HEK293T (cell line): ENCODE measurements at regions not wholly inside any gene's neighbourhood (a gene's known extent, or its start where the extent isn't known, plus 50 kb on each side); places are given as distances from the start of the nearest gene placed in this dataset.
"Not testable (repeated sequence)": the region's sequence is repeated elsewhere in the genome, so short reads cannot be mapped to it uniquely, and the experiment has no call there.

Experiments
- CTCF ChIA-PET: fragments of 350-600 bp; formaldehyde crosslinking; extraction: SDS; loops from one replicate; lab custom pipeline; 2021; ENCODE audit warnings: antibody characterized with exemption, inconsistent platforms; lab: Yijun Ruan, JAX
- POLR2A ChIA-PET: fragments of 350-600 bp; formaldehyde crosslinking; extraction: SDS; loops from one replicate; lab custom pipeline; 2020; ENCODE audit warnings: antibody characterized with exemption, inconsistent platforms; lab: Yijun Ruan, JAX
- DNase-seq: peaks from one replicate; pipeline ENCODE4 v3.0.0; 2012; ENCODE audit warnings: mixed read lengths; ENCODE audit errors: extremely low spot score
- ARNT ChIP-seq: fragments of 450-650 bp; IDR thresholded peaks from 2 replicates; pipeline ENCODE4 v1.6.1; 2017; ENCODE audit warnings: mild to moderate bottlenecking
- BHLHE40 ChIP-seq: fragments of 450-650 bp; IDR thresholded peaks from 2 replicates; pipeline ENCODE4 v1.6.1; 2016; ENCODE audit warnings: mild to moderate bottlenecking, moderate library complexity, borderline replicate concordance
- CTBP1 ChIP-seq: fragments of 450-650 bp; IDR thresholded peaks from 2 replicates; pipeline ENCODE4 v1.6.1; 2016; ENCODE audit warnings: borderline replicate concordance
- ELF4 ChIP-seq: fragments of 450-650 bp; IDR thresholded peaks from 2 replicates; pipeline ENCODE4 v1.6.1; 2017; ENCODE audit warnings: antibody characterized with exemption
- FOXA1 ChIP-seq: fragments of 450-650 bp; IDR thresholded peaks from 2 replicates; pipeline ENCODE4 v1.6.1; 2016; ENCODE audit warnings: mild to moderate bottlenecking
- FOXK2 ChIP-seq: fragments of 450-650 bp; IDR thresholded peaks from 2 replicates; pipeline ENCODE4 v1.6.1; 2016; ENCODE audit warnings: mild to moderate bottlenecking
- FOXM1 ChIP-seq: fragments of 450-650 bp; IDR thresholded peaks from 2 replicates; pipeline ENCODE4 v1.6.1; 2017; ENCODE audit warnings: mild to moderate bottlenecking, borderline replicate concordance
- HDGF ChIP-seq: fragments of 450-650 bp; IDR thresholded peaks from 2 replicates; pipeline ENCODE4 v1.6.1; 2017; ENCODE audit warnings: antibody characterized with exemption, borderline replicate concordance
- L3MBTL2 ChIP-seq: fragments of 450-650 bp; conservative IDR thresholded peaks from 2 replicates; pipeline ENCODE4 v1.6.1; 2016; ENCODE audit warnings: mild to moderate bottlenecking
- LEF1 ChIP-seq: fragments of 450-650 bp; IDR thresholded peaks from 2 replicates; pipeline ENCODE4 v1.6.1; 2017; ENCODE audit warnings: mild to moderate bottlenecking, borderline replicate concordance
- NFRKB ChIP-seq: fragments of 450-650 bp; IDR thresholded peaks from 2 replicates; pipeline ENCODE4 v1.6.1; 2016; ENCODE audit warnings: mild to moderate bottlenecking, moderate library complexity
- PKNOX1 ChIP-seq: fragments of 450-650 bp; IDR thresholded peaks from 2 replicates; pipeline ENCODE4 v1.6.1; 2016
- SP1 ChIP-seq: fragments of 450-650 bp; IDR thresholded peaks from 2 replicates; pipeline ENCODE4 v1.6.1; 2017
- SUZ12 ChIP-seq: fragments of 450-650 bp; IDR thresholded peaks from 2 replicates; pipeline ENCODE4 v1.6.1; 2016; ENCODE audit warnings: mild to moderate bottlenecking
- TARDBP ChIP-seq: fragments of 450-650 bp; IDR thresholded peaks from 2 replicates; pipeline ENCODE4 v1.6.1; 2016
- ZNF384 ChIP-seq: fragments of 450-650 bp; IDR thresholded peaks from 2 replicates; pipeline ENCODE4 v1.6.1; 2016

- ChIA-PET CTCF (interaction anchor here (0.8 kb wide), 1 partner anchor 770 kb away, joined by 3 read pairs; no protein-coding TSS in a partner anchor), POLR2A (no interaction called here)
- no peak for DNase-seq
- no peak for TF ChIP-seq CTBP1
- TF ChIP-seq ELF4 = no peak
- no peak for TF ChIP-seq FOXA1
- TF ChIP-seq LEF1 = no peak
- TF ChIP-seq FOXK2 = no peak
- no peak for TF ChIP-seq ZNF384
- no peak for TF ChIP-seq BHLHE40
- no peak for TF ChIP-seq NFRKB
- TF ChIP-seq PKNOX1 = no peak
- no peak for TF ChIP-seq SUZ12
- TF ChIP-seq L3MBTL2 = no peak
- TF ChIP-seq TARDBP = no peak
- no peak for TF ChIP-seq FOXM1
- no peak for TF ChIP-seq ARNT
- no peak for TF ChIP-seq SP1
Measured at GRCh38 chr10:29811751-29812427, 177.1 kb upstream of the SVIL start.

DNA sequence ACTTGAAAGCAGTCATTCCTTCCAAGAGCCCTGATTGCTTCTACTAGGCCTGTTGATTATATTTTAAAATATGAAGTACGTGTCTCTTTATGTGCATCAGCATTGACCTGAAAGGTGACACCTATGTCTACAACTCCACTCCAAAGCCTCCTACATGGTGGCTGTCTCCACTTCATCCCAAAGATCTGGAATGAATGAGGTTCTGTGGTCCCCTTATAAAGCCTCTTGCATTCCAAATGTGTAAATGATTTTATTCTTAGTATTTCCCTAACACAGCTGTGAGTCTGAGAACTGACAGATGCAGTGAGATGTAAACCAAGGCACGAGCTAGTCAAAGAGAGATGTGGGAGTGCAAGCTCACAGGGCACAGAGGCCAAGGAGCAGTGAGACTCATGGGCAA lies 176.0 kb upstream of the SVIL start:
- no peak for TF ChIP-seq ZNF384
- no peak for TF ChIP-seq PKNOX1
- no peak for TF ChIP-seq ARNT
- TF ChIP-seq ELF4 = no peak
- TF ChIP-seq FOXK2 = no peak
- no peak for TF ChIP-seq HDGF
- no peak for TF ChIP-seq L3MBTL2
- no peak for DNase-seq
- CTCF ChIA-PET = interaction anchor here (0.8 kb wide), 1 partner anchor 771 kb away, joined by 3 read pairs; no protein-coding TSS in a partner anchor
- POLR2A ChIA-PET = no interaction called here

- POLR2A ChIA-PET = not testable (repeated sequence)
Measured at GRCh38 chr10:29810231-29810630, 175.5 kb upstream of the SVIL start.

GRCh38 chr10:29809383-29809782 lies 174.6 kb upstream of the SVIL start:
- DNase-seq = no peak
- ChIA-PET CTCF (no interaction called here), POLR2A (no interaction called here)
- TF ChIP-seq SUZ12 (no peak), HDGF (no peak)

More at GRCh38 chr10:29810231-29810630, 175.5 kb upstream of the SVIL start:
- DNase-seq, CTCF ChIA-PET: not testable (repeated sequence)

DNA sequence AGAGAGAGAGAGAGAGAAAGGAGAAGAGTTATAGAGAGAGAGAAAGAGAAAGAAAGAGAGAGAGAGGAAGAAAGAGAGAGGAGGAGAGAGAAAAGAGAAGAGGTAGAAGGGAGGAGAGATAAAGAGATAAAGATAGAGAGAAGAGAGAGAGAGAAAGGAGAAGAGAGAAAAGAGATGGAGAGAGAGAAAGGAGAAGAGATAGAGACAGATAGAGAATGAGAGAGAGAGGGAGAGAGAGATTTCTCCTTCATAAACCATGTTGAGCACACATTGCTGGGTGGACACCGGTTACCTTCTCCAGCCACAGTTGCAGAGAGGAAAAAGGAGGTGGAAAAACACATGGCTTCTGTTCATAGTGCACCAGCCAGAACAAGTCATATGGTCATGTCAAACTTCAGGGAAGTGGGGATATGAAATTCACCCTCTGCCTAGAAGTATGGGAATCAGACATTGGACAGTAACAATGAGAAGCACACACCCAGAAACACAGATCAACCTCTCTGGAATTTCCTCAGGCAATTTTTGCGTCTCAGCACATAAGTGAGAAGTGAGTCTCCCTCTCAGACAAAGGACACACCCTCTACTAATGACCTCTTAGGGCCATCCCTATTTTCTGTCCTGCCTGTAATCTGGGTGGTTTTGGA lies 172.5 kb upstream of the SVIL start:
- POLR2A ChIA-PET = no interaction called here
- CTCF ChIA-PET = no interaction called here
- no peak for TF ChIP-seq HDGF
- no peak for TF ChIP-seq LEF1
- DNase-seq = no peak

DNA sequence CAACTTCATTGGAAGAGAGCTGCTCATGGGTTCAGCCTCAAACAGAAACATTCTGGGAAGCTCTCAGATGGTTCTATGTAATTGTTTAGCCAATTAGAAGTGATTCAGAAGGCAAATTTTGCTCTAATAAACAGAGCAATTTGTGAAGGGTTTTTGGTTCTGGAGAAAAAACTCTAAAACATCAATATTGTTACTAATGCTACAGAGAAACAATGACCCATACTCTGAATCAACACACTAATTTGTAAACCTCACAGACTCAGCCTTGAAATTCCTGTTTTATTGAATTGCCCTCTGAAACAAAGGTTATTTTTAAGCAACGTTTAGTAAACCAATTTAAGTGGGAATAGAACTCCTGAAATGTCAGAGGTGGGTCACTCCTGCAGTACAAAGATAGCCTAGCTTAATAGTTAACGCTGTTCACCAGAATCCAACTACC lies 171.6 kb upstream of the SVIL start:
- ChIA-PET CTCF (no interaction called here), POLR2A (no interaction called here)
- TF ChIP-seq SP1 (no peak), FOXM1 (no peak), LEF1 (no peak), HDGF (no peak), TARDBP (no peak), FOXA1 (no peak), ELF4 (no peak), NFRKB (no peak), ZNF384 (no peak), SUZ12 (no peak), L3MBTL2 (no peak), CTBP1 (no peak)
- DNase-seq = no peak

DNA sequence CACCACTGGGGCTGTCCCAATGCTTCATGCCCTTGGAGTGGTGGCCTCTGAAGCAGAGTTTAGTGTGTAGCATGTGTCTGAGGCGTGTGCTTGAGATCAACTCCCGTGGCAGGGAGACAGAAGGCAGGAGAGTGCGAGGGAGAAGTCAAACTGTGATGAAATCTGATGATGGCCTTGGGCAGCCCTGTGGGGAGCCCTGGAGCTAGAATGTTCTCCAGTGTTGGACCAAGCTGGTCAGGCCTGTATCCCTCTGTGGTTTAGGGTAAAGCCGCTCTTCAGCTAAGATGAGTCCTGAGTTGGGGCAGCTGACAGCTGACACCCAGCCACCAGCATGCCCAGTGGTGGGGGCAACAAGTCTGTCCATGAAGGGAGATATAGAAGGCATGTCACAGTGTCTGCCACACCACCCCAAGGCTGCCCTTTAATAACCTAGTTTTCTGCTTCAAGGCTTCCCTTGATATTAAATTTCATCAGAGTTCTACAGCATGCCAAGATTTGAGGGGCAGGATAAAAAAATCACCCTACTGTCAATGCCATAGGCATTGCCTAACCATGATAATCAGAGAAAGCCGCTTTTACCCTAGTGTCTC lies 170.5 kb upstream of the SVIL start:
- TF ChIP-seq FOXA1 (no peak), FOXM1 (no peak), L3MBTL2 (no peak), SP1 (no peak), SUZ12 (no peak), TARDBP (no peak), NFRKB (no peak), ZNF384 (no peak), CTBP1 (no peak)
- ChIA-PET CTCF (no interaction called here), POLR2A (no interaction called here)
- DNase-seq = no peak
